ENCODE measurements at regions not wholly inside any gene's neighbourhood (a gene's known extent, or its start where the extent isn't known, plus 50 kb on each side); places are given as distances from the start of the nearest gene placed in this dataset.

DNA sequence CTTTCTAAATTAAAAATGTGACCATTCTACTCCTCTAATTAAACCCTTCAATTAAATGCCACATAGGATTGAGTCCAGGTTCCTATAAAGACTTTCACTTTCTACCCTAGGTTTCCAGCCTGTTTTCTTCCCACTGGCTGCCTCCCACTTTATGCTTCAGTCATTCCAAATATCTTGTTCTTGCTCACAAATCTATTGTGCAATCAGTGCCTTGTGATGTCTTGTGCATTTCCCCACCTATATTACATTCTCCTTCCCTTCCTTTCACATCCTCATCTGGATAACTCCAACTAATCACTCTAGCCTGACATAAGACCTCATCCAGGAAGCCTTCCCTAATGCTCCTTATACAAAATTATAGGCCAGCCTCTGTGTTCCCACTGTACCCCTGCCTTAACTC lies 281.7 kb upstream of the LRATD1 start:
- DNase-seq (ENCODE audit: low spot score) = no peak

DNA sequence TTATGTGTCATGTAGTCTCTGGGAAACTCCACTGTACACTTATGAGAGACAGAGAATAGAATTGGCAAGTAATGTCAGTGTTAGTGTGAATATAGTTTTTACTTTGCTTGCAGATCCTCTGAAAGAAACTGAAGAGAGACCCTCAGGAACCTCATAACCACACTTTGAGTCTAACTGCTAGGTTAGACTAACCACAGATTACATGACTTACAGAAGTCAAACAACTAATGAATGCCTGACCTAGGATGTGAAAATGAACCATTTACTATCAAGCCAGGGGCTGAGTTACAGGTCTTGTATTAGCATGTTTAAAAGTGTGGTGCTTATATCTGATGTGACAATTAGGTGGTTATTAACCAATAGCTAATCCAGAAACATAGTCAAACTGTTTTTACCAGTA lies 280.4 kb upstream of the LRATD1 start:
- DNase-seq (ENCODE audit: low spot score) = no peak

DNA sequence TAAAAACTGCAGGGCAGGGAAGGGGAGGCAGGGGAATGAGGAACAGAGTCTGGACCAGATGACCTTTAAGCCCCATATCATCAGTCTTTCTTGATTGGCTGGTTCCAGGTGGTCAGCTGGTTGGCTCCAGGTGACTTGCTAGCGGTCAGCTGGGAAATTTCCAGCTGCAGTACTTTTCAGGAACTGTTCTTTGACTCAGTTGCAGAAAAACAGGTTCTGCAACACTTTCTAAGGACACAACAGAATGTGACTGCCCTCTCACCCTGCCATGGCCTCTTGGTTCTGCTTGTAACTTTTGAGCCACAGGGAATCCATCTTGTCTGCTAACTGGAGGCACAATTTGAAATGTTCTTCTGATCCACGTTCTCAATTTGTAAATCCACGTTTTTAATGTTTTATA lies 278.3 kb upstream of the LRATD1 start:
- DNase-seq (ENCODE audit: low spot score) = no peak

DNA sequence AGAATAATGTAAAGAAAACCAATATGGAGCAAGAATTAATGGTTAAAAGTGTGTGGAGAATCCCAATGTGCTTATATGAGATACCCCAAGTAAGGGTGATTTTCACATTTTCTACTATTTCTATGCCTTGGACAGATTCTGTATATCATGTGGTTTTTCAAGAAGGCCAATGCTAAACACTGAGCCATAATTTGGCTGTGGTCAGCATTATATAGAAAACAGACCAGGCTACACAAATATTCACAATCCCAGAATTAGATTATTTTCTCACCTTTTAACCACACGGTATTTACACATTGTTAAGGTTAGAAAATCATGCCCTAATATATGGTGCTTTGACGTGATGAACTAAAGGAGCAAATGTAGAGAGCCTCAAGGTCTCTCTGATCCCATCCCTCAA lies 277.4 kb upstream of the LRATD1 start:
- DNase-seq (ENCODE audit: low spot score) = no peak

DNA sequence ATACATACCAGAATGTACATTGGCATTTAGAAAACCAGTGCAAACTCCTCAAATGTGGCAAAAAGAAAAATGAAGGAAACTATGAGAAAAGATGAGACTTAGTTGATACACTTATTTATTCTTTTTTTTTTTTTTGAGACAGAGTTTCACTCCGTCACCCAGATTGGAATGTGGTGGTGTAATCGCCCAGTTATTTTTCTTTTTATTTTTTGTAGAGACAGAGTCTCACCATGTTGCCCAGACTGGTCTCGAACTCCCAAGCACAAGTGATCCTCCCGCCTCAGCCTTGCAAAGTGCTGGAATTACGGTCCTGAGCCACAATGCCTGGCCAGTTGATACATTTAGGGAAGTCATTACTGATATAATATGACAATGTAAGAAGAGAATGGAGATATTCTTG lies 274.2 kb upstream of the LRATD1 start:
- DNase-seq (ENCODE audit: low spot score) = no peak

DNA sequence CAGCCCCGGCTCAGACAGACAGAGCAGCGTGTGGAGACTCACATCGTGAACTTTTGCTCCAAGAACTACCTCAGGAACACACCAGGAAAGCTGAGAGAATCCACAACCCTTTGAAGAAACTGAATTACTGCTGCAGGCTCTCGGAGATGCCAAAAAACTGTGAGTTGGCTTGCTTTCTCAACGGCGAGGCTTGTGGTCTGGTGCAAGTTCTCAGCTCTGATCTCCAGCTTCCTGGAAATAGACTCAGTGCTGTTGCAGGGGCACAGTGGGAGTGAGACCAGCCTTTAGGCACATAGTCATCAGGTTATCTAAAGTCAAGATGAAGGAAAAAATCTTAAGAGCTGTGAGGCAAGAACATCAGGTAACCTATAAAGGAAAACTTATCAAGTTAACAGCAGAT lies 273.7 kb upstream of the LRATD1 start:
- no peak for DNase-seq (ENCODE audit: low spot score)

DNA sequence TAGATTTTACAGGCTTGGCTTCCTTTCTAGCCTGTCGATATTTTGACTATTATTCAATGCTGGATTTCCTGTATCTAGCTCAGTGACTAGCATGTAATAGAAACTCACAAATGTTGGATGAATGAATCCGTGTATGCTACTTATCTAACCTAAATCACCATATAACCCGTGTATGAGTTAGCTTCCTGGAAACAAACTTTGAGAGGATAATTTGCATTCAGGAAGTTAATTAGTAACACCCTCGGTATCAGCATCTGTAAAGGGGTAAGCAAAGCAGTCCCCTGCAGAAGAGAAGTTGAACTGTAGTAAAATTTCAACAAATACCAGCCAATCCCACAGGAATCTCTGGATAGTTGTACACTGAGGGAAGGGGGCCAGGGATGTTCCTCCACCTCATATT lies 269.4 kb upstream of the LRATD1 start:
- DNase-seq (ENCODE audit: low spot score) = no peak

DNA sequence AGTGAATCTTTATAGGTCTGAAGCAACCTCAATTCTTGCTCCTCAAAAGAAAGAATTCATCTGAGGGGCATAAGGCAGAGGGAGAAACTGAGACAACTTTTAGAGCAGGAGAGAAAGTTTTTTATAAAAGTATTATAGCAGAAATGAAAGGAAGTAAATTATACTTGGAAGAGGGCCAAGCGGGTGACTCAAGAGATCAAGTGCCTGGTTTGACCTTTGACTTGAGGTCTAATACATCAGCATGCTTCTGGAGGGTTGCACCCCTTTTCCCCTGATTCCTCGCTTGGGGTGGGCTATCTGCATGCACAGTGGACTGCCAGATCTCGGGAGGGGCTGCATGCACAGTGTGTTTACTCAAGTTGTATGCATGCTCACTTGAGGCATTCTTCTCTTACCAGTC lies 268.5 kb upstream of the LRATD1 start:
- no peak for DNase-seq (ENCODE audit: low spot score)

DNA sequence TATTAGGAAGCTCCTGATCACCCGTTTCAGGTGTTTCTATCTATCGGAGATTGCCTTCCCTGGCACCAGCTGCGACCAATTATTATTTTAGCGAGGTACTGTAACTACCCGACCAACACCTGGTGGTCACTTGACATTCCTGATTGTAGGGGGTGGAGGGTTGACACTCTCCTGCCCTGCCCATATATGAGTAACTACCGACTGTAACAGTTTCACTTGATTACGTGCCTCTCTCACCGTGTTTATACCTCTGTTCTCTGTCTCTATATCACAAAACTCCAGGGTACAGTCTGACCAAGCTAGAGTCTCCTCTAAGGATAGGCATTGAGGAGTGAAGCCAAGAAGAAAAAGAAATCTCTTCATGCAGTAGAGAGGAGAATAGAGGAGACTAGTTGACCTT lies 268.0 kb upstream of the LRATD1 start:
- no peak for DNase-seq (ENCODE audit: low spot score)

DNA sequence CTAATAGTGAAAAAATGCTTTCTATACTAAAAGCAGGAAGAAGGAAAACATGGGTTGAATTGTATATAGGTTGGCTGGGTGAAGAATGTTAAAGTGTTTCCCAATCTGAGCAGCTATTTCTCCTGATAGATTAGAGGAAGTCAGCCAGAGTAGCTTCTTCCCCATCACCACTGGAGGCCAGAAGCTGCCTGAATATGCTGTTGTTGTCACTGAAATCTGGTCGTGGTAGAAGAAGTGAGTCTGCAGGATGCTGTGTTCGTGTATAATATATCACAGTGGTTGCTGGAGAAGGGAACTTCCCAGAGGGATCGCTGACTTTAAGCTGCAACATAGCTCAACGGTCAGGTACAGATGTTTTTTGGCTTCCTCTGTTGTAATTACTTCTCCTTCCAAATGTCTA lies 247.5 kb upstream of the LRATD1 start:
- no peak for DNase-seq (ENCODE audit: low spot score)

DNA sequence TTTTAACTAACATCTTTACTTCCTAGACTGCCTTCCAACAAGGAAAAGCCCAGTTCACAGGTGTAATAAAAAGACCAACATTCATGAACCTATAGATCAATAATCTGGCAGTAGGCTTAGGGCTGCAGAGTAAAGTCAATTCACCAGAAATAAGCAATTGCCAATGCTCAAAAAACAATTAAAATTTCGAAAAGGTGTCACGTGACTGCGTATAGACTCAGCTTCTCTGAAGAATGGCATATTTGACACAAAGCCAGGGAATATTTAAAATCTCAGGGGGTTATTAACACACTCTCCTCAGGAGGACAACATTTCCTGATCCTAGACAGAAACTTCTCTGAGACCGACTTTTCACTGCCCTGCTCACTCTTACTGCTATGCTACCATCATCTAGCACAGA lies 245.2 kb upstream of the LRATD1 start:
- no peak for DNase-seq (ENCODE audit: low spot score)

DNA sequence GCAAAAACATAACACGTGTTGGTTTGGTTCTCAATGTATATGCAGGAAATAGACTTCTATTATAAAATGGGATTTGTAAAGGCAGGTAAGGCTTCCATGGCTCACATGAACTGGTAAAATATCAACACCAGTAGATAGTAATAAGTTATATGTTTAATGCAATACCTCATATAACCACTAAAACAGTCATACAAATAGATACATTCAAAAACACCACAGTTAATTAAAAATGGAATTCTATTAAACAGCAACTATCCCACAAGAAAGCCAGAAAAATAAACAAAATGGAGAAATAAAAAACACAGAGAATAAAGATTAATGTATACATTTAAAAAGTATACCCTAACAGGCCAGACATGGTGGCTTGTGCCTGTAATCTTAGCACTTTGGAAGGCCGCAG lies 243.8 kb upstream of the LRATD1 start:
- no peak for DNase-seq (ENCODE audit: low spot score)

DNA sequence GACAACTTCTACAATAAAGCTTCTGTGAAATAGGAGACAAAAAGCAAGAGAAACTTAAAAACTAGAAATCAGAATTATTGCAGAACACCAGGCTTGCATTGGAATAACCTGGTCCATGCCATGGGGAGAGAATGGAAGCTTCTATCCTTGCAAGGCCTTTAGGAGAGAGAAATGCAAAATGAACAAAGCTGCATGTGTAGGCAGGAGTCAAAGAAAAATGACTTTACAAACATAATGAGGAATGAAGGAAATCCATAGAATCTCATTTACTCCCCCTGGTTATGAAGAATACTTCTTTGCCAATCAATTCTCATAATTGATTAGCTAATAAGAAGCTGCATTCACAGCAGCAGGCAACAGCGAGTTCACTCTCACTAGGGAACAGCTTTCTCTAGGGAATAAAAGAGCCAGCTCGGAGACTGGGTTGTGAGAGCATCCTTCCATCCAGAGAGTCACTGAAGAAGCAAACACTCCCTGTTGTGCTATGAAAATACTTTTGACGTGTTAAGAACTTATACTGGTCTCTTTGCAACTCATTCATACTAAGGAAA lies 235.9 kb upstream of the LRATD1 start:
- no peak for DNase-seq (ENCODE audit: low spot score)

DNA sequence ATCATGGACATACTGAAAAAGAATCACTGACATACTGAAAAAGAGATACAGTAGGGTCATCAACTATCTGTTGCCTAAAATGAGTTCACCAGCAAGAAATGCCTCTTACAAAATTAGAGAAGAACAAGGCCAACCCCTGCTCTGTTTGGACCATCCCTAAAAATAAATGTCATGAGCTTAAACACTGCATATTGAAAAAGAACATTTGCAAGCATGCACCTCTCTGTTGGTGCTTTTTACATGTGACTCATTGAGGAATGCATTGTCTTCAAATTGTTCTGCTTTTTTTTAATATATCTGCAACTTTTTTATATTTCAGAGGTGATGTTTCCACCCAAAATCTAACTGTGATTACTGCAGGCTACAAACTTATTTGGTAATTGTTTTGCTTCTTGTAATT lies 233.9 kb upstream of the LRATD1 start:
- no peak for DNase-seq (ENCODE audit: low spot score)

DNA sequence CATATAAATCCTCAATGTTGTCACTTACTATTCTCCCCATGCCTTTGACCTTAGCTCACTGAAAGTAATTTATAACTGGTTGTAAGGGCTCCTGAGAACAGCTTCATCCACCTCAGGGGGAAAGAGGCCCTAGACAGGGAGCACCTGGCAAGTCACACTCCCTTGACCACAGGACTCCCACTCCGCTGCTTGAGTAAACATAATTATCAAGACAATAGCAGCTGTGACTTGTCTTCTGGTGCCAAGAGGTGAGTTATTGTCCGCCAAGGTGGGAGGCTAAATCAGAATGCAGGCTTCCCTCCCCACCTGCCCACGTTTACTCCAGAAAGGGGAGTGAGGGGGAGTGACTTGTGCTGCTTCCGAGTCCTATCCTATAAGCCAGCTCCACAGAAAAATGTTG lies 230.6 kb upstream of the LRATD1 start:
- no peak for DNase-seq (ENCODE audit: low spot score)

DNA sequence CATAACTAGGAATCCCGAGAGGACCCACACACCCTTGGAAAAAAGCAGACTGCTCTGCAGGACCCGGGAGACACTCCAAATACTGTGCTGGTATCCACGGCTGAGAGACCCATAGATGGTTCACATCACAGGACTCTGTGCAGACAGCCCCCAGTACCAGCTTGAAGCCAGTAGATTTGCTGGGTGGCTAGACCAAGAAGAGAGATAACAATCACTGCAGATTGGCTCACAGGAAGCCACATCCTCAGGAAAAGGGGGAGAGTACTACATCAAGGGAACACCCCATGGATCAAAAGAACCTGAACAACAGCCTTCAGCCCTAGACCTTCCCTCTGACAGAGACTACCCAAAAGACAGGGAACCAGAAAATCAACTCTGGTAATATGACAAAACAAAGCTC lies 223.8 kb upstream of the LRATD1 start:
- no peak for DNase-seq (ENCODE audit: low spot score)

DNA sequence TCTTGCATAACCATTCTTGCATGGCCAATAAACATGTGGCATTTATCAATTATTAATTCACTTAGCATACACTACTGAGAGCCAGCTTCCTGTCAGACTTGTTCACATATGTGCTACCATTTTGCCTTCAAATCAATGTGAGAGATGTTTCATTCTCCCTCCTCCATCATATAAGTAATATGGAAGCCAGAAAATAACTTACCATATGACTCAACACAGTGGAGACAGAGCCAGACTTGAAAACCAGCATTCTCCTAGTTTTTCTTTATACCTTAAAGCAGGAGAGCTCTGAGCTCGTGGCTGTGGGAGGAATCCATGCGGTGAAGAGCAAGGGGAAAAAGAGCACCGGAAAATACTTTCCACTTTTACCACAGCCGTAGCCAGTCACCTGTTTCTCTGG lies 215.0 kb upstream of the LRATD1 start:
- no peak for DNase-seq (ENCODE audit: low spot score)

DNA sequence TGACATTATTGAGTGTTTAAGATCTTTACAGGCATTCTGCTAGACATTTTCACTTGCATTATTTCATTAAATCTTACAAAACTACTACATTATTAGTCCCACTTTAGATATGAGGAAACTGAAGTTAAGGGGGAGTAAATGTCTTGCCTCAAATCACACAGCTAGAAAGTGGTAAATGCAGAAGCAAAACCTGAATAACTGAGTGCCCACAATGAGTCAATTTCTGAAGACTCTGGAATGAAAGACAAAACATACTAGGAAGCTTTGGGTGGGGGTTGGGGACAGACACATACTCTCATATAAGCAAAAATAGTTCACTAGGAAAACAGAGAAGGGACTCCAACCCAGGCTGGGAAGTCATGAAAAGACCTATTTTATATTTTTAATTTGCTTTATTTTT lies 214.4 kb upstream of the LRATD1 start:
- no peak for DNase-seq (ENCODE audit: low spot score)

DNA sequence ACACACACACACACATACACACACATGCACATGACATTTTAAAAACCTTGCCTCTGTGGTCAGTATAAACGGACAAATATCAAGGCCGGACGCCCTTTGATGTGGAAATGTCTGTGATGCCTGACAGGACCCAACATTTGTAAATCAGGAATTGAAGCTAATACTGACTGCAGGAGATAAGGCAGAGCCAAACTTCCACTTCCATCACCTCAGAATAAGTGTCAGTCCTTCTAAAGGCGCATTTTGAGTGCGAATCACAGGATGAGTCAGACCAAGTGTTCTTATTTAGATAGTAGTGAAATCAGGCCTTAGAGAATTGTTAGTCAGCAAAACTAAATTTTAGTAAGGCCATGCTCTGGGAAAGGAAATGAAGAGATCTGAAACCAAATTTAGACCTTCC lies 211.7 kb upstream of the LRATD1 start:
- DNase-seq (ENCODE audit: low spot score) = no peak

DNA sequence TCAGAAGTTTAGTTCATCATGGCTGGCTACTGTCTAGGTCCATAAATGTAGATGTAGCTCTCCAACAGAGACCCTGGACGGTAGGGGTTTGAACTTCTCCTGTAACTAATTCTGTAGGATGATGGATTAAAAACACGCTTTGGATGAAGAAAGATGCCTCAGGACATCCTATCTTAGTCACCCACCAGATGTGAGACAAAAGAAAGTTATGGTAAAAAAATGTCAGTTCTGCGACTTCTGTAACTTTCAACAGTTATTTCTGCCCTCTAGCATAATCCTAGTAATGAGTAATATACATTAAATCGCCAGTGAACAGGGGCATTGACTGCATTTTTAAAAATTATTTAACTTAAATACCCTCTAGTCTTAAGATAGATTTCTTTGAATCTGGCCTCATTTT lies 210.1 kb upstream of the LRATD1 start:
- no peak for DNase-seq (ENCODE audit: low spot score)

DNA sequence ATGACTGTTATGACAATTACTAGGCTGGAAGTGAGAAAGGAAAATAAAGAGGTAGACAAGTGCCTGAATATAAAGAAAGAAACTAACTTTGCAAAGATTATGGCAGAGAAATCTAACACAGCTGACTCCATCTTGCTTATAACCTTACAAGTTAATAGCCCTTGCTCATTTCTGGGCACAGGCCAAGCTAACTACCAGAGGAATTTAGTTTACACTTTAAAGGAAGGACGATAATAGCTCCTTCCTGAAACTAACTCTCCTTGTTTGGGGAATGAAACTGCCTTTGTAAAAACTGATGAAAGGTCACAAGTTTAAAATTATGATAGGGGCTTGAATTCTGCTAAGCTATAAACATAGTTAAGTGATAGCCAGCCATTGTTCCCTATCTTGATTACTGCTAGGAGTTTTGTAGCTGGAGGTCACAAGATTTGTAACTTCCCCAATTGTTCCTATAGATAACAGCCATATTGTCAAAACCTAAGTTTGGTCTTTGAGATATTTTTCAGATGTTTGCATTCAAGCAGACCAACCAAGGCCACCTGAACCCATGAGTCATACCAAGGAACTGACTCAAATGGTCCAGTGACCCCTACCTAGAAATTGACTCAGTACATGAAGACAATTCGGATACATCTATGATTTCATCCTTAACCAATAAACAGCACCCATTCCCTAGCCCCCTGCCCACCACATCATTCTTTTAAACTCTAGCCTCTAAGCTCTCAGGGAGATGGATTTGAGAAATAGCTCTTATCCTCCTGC lies 209.2 kb upstream of the LRATD1 start:
- DNase-seq (ENCODE audit: low spot score) = no peak

DNA sequence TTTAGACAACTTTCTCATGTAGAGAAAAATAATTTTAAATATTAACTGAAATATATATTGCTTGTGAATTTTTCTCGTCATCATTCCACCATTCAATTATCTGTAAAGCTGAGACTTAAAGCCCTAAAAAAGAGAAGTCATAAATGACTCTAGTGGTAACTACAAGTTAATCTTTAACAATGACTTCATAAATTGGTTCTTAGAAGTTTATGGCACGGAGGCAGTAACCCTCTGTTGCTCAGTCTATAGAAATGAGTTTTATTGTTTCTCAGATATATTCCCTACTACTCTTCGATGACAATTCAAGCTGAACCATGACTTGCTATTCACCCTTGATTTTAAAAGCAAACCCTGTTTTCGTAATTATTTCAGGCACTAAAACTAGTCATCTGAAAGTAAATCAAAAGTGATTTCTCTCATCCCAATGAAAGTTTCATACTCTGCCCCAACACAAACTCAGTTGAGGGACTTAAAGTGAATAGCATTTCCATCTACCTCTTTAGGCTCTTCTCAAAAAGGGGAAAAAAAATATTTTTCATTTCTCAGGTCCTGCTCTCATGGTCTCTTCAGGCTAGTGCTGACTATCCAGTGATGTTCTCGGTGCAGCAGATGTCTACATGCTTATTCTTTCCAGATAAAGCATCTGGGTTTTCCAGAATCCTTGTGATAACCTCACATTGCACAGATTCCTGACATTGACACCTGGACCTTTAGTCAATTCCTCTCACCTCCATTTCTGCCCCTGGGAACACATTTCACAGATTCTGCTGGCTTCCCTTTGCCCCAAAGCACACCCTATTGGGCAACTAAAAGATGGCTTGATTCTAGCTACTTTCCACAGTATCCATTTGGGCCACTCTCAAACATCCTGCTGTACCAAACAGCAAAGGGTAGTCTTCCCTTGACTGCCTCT lies 207.8 kb upstream of the LRATD1 start:
- no peak for DNase-seq (ENCODE audit: low spot score)

DNA sequence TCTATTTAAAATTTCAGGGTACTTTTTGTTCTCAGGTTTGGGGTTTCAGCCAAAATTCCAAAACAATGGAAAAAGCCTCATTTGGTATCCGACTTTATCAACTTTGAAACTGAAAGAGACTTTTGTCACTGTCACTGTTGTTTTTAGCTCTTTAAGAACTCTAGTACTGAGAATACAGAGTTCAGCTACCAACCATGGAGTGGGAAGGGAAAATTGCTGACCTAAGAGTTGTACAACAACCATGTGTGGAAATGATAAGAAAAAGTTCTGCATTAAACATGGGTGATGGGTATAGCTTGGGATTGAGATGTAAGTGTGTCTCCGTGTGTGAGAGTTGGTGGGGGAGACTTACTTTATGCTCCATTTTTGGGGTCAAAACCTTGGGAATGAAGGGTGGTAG lies 206.6 kb upstream of the LRATD1 start:
- DNase-seq (ENCODE audit: low spot score) = no peak
